Activated CD8-positive, alpha-beta memory T cell treated with anti-CD3 and anti-CD28 coated beads, Interleukin-2, amount 50 U/mL, for 1 hour (primary cell): ENCODE measurements at regions not wholly inside any gene's neighbourhood (a gene's known extent, or its start where the extent isn't known, plus 50 kb on each side); places are given as distances from the start of the nearest gene placed in this dataset.

Source experiments
- DNase-seq: peaks from one replicate; pipeline ENCODE4 v3.0.0-alpha.2; 2020; ENCODE audit errors: extremely low read depth

DNA sequence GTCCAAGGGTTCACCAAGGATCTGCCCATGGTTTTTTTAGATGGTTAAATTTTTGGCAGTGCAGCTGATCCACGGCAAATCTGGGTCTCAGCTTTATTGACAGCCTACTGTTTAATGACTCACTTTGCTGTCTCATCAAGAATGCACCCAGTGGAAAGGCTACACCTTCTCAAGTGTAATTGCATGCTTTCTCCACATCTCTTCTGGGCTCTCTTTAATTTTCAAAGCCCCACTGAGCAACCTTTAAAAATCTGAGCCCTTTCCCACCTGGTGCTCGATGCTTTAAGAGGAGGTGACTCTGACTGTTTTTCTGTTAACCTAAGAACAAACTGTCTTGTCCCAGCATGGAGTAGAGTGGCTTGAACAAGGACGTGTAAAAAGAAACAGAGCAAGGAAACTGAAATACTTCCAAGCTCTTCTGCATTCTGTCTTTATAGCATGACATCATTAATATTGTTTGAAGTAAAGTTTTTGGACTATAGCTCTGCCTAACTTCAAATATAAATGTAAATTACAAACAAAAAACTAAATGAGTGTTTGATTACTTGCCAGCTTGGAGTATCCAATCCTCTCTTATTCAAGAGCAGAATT, 214.2 kb upstream of the KRR1 start:
- DNase-seq = no peak

DNA sequence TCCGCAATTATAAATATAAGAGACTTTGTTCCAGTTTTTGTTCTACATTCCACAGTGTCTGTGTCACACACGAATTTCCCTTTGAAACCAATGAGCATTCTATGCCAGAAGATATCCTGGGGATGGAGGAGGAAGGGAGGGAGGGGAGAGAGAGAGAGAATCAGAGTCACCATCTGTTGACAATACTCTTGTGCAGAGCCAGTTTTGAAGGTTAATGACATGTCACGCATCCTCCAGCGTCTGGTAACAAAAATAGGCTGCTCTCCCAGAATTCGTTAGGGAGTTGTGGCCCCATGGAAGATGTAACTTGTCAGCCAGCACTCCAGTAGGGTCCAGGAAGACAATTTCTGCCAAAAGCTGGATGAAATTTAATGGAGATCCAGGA, 213.5 kb upstream of the KRR1 start:
- DNase-seq = no peak

DNA sequence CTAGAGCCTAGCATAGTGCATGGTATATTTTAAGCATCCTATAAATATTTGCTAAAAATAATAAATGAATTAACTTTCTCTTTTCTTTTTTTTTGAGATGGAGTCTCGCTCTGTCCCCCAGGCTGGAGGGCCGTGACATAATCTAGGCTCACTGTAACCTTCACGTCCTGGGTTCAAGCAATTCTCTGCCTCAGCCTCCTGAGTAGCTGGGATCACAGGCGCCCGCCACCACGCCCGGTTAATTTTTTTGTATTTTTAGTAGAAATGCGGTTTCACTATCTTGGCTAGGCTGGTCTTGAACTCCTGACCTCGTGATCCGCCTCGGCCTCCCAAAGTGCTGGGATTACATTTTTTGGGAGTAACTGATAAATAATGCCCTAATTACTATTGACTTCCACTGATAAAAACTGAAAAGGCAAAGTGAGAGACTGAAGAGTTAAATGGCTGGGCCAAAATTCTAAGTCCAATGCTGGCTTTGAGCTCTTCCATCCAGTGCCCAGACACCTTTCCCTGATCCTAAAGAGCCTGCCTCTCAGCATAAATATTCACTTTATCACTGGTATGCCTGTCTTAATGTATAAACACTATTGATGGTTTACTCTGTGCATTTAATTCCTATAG, 213.0 kb upstream of the KRR1 start:
- no peak for DNase-seq

DNA sequence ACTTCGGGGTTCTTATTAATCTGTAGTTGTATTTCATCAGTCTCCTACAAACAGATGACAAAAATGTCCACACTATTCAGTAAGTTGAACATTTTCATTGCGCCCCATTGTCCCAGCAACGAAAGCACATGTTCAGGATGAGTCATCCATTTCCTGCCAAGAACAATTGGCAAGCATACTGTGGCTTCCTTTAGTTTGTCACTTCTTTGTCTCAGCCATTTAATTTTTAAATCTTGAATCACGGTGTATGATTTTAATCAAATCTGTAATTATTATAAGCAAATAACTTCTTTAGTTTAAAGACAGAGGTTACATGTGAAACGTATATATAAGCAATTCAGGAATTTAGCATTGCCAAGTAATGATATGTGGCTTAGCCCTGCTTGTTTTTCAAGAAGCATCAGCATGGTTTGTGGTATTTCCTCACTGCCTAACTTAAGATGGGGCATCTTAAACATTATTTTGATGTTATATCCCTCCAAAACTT, 211.3 kb upstream of the KRR1 start:
- peak; percentile 8 for DNase-seq

DNA sequence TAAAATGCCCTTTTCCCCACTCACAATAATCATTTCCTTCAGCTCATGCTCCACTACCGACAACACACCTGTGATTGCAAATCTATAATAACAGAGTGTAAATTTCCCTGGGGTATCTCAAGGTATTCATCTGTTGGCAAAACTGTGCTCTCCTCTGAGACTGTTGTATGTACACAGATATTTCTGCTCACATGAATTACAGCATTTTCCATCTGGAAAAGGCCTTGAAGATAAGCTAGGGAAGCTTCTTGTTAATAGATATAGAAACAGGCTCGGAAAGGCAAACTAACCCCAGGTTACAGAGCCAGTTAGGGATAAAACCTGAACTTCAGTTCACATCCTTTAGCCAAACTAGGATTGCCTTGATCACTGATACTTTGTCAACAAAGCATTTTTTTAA, 210.4 kb upstream of the KRR1 start:
- no peak for DNase-seq

DNA sequence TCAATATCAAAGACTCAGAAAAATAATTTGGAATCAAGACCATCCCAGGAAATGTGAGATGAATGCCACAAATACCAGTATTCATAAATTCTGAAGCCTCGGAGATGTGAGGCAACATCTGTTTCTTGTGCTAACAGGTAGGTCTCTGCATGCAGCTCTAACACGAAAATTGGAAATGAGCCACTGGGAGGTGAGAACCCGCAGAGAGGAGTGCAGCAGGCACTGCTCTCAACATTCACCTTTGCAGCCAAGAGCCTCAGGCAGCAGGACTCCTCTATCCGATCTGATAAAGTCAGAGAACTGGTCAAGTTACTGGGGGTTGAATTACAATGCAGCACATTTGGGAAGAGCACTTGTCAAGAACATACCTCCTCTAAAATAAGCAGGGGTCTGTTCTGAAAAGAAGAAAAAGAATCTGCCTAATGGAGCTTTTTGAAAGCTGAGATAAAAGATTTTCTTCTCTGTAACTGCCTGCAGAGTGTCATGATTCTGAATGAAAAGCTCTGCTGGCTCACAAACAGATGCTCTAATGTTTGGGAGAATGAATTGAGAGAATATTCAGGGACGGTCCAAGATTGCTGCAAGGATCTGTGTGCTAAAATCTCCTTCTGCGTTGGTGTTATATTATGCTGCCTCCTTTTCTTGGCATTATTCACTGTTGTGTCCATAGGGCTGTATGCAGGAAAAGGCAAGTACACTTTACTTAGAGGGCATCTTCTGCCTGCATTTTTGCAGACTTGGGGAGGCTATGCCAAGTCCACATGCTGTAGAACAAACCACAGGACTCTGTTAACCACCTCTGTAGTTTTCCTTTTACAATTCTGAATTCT, 209.6 kb upstream of the KRR1 start:
- no peak for DNase-seq

DNA sequence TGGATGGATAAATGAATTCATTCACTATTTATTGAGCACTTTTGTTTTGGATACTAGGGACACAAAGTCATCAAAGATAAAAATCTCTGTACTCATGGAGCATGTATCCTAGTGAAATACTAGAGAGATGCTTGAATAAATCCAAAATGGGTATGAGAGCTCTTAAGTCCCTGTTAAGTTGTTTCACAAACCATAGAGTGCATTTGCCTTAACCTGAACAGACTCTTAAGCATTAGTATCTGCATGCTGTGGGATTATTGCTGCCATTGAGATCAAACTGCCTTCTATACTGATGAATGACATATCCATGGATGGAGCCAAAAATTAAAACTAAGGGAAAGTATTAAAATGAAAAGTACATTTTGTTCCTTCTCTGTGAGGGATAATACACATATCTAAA, 206.5 kb upstream of the KRR1 start:
- no peak for DNase-seq

DNA sequence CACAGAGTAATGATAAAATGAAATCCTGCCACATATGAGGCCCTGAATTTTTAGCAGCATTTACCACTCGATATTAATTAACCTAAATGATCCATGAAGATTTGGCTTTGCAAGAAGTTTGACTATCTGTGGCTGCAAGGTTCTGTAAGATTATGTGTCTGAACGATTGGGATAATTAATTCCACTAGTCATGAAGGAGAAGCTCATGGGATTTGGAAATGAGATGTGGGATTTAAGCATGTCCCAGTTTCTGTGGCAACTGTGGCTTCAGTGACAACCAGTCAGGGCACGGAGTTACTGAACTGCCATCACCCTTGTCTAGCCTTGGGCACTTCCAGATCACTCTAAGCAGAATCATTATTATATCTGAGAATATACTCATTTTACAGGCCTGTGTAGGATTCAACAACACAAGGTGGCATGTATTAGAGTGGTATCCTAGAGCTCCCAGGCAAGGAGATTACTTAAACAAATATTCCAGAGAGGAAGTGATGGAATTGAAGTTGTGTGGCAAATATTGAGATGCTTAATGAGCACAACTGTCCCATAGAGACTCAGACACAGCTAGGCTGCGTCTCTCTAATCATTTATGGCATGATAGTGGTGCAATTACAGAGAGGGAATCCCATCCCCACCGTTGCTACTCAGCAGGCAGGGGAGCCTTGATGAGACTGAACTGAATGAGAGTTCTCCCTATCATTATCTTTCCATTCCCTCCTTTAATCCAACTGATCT, 205.0 kb upstream of the KRR1 start:
- DNase-seq = no peak

DNA sequence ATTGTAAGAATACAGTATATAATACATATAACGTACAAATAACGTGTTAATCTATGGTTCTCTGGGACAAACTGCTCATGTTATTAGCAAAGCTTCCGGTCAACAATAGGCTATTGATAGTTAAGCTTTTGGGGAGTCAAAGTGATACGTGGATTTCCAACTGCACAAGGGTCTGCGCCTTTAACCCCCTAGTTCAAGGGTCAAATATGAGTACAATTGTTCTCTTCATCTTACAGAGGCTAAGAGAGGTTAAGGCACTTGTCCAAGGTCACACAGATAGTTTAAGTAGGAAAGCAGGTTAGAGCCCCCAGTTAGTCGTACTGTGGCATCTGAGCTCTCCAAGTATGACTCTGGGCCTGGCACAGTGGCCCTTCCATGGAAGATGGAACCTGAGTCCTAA, 204.3 kb upstream of the KRR1 start:
- DNase-seq = no peak

DNA sequence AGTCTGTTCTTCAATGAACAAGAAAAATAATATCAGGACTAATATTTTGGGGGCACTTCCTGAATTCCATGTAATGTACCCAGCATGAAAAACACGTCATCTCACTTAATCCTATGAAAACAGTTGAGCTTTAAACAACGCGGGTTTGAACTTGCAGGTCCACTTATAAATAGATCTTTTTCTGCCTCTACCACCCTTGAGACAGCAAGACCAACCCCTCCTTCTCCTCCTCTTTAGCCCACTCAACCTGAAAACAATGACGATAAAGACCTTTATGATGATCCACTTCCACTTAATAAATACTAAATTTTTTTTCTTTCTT, 203.9 kb upstream of the KRR1 start:
- DNase-seq = no peak

DNA sequence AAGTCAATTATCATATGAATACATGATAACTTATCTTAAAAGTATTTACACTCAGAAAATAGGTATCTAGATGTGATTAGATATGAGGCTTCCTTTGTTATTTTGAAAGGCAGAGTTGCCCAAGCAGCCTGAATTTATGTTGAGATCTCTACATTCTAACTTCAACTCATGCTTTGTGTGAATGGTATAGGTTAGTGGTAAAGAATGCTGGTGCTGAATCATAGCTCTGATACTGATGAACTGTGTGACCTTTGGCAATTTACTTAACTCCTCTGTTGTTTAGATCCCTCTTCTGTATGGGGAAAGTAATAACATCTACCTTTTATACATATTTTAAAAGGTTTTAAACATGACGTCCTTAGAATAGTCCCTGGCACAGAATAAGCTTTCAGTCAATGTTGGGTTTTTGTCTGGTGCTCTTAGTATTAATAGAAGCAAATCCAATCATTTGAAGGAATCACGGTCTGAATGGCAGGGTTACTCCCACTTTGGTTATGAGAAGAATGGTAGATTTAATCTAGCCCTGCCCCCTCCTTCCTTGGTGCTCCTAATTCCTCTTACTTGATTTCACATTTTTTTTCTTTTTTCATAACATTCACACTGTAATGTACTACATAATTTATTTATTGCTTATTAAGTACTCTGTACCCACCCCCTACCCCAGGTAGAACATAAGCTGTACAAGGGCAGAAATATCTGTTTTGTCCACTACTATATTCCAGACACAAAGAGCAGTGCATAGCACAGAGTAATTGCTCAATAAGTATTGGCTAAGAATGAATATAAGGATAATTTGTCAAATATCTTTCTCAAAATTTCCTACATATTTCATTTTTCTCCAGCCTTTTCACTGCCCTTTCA, 203.3 kb upstream of the KRR1 start:
- no peak for DNase-seq

DNA sequence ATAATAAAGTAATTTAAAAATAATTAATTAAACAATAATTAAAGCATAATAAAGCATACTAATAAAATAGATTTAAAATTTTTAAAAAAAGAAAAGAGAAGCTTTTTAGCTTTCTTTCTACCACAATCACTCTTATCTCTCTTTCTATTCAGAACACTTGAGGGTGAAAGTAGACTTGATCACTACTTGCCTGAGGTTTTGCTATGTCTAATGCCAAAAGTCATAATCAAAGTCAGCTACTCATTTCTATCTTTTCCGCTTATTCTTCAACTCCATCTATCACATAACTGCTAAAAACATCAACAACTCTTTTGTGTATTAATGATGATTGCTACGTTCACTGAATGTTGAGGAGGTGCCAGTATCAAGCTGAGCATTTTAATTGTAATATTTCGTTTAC, 202.0 kb upstream of the KRR1 start:
- no peak for DNase-seq

DNA sequence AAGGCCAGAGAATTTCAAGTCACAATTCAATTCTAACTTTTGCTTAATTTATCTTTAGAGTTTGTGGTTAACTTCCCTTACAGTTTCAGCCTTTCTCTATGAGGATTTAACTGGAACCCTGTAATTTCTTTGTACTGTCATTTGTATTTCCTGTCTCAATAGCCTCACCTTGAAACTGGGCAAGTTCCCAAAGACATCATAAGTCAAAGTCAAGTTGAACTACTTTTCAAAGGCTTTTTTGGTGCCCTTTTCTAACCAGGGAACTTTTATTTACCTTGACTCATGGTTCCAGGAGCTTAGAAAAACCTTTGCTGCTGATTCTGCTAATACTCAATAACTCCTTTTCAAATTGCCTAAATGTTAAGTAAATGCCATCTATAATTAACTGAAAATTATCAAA, 200.8 kb upstream of the KRR1 start:
- no peak for DNase-seq

DNA sequence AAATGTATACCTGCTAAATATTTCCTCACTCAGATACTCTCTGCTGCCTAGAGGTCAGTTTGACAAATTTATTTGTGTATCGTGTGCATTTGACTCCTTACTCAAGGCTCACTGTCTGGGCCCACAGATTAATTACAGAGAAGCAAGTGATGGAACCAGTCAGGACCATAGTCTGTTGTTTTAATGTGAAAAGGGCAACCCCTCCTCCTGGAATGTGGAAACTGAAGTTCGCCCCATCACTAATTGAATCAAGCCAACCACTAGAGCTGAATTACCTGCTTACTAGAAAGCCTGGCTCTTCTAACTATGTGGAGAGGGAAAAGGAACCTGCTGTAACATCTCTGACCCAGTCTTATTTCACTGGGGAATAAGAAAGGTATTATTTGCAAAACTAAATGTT, 199.9 kb upstream of the KRR1 start:
- DNase-seq = no peak

DNA sequence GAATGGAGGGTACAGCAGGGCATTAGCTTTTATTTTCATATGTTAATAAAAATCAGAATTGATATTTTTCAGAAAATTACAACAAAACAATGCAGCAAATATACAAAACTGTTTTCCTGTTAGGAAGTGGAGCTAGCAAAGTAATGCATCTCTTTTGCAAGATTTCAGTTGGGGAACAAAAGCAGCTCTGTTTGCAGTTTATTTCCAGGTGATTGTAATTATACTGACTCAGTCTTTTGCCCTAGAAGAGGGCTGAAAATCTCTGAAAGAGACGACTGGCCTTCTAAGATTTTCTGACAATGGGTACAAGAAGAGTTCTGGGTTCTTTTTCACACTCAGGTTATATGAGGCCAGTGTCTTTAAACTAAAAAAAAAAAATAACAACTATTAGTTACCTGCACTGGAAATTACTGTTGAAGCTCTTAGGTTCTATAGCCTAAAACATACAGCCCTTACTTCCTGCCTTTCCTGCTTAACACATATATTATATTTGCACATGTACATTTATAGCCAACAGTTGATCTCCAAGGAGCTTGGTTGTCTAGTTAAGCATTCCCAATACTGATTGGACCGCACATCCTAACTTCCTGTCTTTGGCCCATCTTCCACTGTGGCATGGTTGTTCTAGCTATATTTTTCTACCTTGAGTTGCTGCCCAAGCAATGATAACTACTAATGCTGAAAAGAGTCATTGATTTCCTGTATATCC, 199.1 kb upstream of the KRR1 start:
- DNase-seq = no peak

DNA sequence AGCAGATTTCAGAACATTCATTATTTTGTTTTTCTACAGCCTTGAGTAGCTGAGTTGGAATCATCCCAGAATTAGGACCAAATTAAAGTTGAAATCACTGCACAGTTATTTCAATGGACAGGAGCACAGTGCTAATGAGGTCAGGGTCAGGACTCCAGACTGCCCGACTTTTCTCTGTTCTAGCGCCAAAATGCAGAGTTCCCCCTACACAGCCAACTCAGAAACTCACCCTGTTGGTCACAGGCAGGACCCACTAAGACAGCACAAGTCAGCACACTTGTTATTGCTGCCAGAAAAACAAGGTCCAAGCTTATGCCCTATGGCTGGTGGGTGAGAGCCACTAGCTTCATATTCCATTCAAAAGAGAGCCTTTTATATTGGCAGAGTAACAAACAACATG, 198.1 kb upstream of the KRR1 start:
- DNase-seq = no peak

DNA sequence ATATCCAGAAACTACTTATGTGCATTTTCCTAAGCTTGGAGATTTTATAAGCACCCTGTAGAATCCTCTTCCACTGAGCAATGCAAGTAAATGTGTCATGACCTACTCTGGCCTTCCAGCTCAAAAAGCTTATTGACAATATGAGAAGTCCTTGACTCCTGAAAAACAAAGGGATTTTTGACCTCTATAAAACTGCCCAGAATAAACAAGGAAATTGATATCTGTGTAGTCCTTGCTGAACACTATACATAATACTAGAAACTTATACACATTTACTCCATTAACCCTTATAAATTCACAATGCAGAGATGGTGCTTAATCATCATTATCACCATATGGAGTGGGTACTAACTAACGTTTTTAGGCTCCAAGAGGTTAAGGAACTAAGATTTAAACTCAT, 197.4 kb upstream of the KRR1 start:
- DNase-seq = no peak

DNA sequence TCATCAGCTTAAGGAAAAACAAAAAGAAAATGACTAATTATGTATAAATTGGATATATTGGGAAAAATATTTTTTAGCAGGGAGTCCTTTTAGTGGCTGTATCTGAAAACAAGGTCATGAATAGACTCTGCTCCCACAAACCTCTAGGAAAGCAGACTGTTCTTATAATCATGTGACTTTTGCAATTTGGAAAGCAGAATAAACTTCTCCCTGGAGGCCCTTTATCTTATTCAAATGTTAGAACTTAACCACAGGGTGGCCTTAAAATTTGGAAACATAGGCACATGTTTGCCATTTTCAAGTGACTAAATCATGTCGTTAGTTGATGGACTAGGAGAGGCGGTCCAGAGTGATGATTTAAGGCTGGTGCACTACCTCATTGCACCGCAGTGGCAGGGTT, 196.6 kb upstream of the KRR1 start:
- no peak for DNase-seq

DNA sequence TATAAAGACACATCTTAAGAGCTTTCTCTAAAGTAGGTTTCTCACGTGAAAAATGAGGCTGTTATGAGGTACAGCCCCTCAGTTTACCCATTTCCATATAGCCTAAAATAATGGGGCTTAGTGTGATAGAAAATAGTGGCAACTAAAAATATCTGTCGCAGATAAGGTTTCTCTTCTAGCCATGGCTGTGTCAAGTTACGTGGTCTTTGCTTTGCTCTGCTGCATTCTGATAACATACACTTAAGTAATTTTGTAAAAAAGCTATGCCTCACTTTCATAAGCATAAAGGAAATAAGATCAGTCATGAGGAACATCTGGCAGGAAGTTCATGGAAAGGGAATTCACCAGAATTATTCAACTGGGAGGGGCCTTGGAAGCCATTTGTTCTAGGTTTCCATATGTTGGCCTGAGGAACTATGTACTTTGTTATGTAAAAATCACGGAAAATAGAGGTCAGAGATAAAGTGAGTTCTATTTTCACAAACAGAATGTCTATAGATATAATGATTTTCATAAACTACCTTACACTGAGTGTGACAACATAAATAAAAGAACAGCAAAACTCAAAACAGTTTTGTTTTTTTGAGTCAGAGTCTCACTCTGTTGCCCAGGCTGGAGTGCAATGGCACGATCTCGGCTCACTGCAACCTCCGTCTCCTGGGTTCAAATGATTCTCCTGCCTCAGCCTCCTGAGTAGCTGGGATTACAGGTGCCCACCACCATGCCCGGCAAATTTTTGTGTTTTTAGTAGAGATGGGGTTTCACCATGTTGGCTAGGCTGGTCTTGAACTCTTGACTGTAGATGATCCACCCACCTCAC, 195.6 kb upstream of the KRR1 start:
- DNase-seq = no peak
